ENCODE measurements at regions not wholly inside any gene's neighbourhood (a gene's known extent, or its start where the extent isn't known, plus 50 kb on each side); places are given as distances from the start of the nearest gene placed in this dataset.
"Not testable (repeated sequence)": the region's sequence is repeated elsewhere in the genome, so short reads cannot be mapped to it uniquely, and the experiment has no call there.

DNA sequence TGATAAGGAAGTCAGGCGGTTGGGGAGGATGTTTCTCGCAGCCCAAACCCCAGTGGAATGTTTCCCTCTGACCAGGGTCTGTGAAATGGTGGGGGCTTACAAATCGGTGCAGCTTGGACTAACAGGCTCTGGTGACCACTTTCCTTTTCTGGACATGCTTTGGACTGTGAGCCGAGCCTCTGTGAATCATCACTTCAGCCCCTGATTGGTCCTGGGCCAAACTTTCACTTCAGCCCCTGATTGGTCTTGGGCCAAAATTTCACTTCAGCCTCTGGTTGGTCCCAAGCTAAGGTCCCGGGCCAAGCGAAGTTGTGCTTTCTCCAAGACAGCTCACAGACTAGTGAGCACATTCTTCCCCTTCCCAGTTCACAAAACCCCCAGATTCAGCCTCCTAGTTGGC is 223.7 kb upstream of the ANKRD20A1 start:
- H3K4me1 ChIP-seq (ENCODE audit: control insufficient read depth, insufficient read depth, low read length); H3K4me3 ChIP-seq (ENCODE audit: low read depth in 2 of 2, low read length in 2 of 2); DNase-seq (ENCODE audit: low read depth, low spot score); H3K27me3 ChIP-seq (ENCODE audit: control insufficient read depth, insufficient read depth, low read length); intact Hi-C loops (cut with micrococcal nuclease; ENCODE audit: unreplicated experiment); H3K9me3 ChIP-seq (ENCODE audit: control insufficient read depth, insufficient read depth, low read depth, low read length); BruUV-seq (replicated peaks); H3K27ac ChIP-seq (ENCODE audit: low read length); POLR2A ChIA-PET; in situ Hi-C loops (cut with HindIII; ENCODE audit: low pct_unique_long_range_greater_than_20kb, low sequenced_read_pairs); H3K36me3 ChIP-seq (ENCODE audit: control insufficient read depth, insufficient read depth, low read length); ATAC-seq; CTCF ChIA-PET: not testable (repeated sequence)

DNA sequence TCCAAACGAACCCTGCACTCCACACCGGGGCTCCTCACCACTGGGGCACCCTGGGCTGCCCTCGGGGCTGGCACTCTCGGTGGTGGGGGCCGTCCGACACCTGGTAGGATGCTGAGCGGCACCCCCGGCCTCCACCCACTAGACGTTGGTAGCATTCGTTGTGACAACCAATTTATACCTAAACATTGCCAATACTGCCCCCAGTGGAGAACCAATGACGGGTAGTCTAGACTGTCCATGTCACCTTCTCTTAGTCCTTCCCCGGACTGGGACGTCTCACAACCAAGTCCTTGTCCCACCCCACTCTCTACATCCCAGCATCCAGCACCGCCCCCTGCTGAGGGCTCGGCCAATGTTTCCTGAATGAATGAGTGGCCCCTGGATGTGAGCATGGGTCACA is 246.8 kb upstream of the ANKRD20A1 start:
- intact Hi-C loops (cut with micrococcal nuclease; ENCODE audit: unreplicated experiment); in situ Hi-C loops (cut with HindIII; ENCODE audit: low pct_unique_long_range_greater_than_20kb, low sequenced_read_pairs); H3K36me3 ChIP-seq (ENCODE audit: control insufficient read depth, insufficient read depth, low read length); H3K27me3 ChIP-seq (ENCODE audit: control insufficient read depth, insufficient read depth, low read length); H3K4me3 ChIP-seq (ENCODE audit: low read depth in 2 of 2, low read length in 2 of 2); H3K27ac ChIP-seq (ENCODE audit: low read length); H3K4me1 ChIP-seq (ENCODE audit: control insufficient read depth, insufficient read depth, low read length); DNase-seq (ENCODE audit: low read depth, low spot score); CTCF ChIA-PET; POLR2A ChIA-PET; H3K9me3 ChIP-seq (ENCODE audit: control insufficient read depth, insufficient read depth, low read depth, low read length); BruUV-seq (replicated peaks): not testable (repeated sequence)
- ATAC-seq, result peak; percentile 75; the same call in 1 of the 2 replicates

DNA sequence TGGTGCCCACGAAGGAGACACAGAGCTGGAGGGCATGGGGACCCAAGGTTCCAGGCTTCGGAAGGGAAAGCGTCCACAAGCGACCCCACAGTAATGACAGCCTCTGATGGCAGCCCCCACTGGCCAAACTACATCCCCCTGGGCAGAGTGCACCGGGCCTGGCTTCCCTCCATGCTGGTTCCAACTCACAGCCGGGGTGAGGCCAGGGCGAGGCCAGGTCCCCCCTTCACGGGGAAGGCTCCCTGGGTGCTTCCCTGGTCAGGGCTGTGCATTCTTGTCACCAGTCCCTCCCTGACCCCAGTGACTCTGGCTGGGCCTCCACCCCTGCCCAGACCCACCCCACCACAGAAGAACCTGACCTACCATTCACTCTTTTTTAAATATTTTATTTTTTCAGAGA is 248.9 kb upstream of the ANKRD20A1 start:
- H3K36me3 ChIP-seq (ENCODE audit: control insufficient read depth, insufficient read depth, low read length); POLR2A ChIA-PET: not testable (repeated sequence)

DNA sequence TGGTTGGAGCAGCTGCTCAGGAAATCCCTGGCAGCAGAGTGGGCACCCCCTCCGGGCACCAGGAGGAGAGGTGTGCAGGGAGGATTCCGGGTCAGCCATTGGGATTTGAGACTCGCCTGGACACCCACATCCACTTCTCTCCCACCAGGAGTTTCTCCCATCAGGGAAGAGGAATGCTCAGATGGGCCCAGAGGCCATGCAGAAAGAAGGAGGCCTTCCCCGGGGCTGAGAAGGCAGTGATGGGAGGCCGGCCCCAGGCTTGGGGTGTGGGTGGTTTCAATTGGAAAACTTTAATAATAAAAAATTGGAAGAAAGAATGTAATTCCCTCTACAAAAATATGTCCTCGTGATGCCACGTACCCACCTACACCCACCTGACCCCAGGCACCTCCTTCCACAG is 249.3 kb upstream of the ANKRD20A1 start:
- BruUV-seq (replicated peaks); DNase-seq (ENCODE audit: low read depth, low spot score); H3K9me3 ChIP-seq (ENCODE audit: control insufficient read depth, insufficient read depth, low read depth, low read length); H3K27me3 ChIP-seq (ENCODE audit: control insufficient read depth, insufficient read depth, low read length); ATAC-seq; H3K4me1 ChIP-seq (ENCODE audit: control insufficient read depth, insufficient read depth, low read length); H3K36me3 ChIP-seq (ENCODE audit: control insufficient read depth, insufficient read depth, low read length); H3K27ac ChIP-seq (ENCODE audit: low read length); H3K4me3 ChIP-seq (ENCODE audit: low read depth in 2 of 2, low read length in 2 of 2); CTCF ChIA-PET; in situ Hi-C loops (cut with HindIII; ENCODE audit: low pct_unique_long_range_greater_than_20kb, low sequenced_read_pairs); POLR2A ChIA-PET; intact Hi-C loops (cut with micrococcal nuclease; ENCODE audit: unreplicated experiment): not testable (repeated sequence)

More for the DNA sequence above, 248.9 kb upstream of the ANKRD20A1 start:
- H3K27ac ChIP-seq (ENCODE audit: low read length); ATAC-seq; H3K9me3 ChIP-seq (ENCODE audit: control insufficient read depth, insufficient read depth, low read depth, low read length); DNase-seq (ENCODE audit: low read depth, low spot score); CTCF ChIA-PET; intact Hi-C loops (cut with micrococcal nuclease; ENCODE audit: unreplicated experiment); in situ Hi-C loops (cut with HindIII; ENCODE audit: low pct_unique_long_range_greater_than_20kb, low sequenced_read_pairs); H3K4me1 ChIP-seq (ENCODE audit: control insufficient read depth, insufficient read depth, low read length); H3K27me3 ChIP-seq (ENCODE audit: control insufficient read depth, insufficient read depth, low read length); H3K4me3 ChIP-seq (ENCODE audit: low read depth in 2 of 2, low read length in 2 of 2); BruUV-seq (replicated peaks): not testable (repeated sequence)

DNA sequence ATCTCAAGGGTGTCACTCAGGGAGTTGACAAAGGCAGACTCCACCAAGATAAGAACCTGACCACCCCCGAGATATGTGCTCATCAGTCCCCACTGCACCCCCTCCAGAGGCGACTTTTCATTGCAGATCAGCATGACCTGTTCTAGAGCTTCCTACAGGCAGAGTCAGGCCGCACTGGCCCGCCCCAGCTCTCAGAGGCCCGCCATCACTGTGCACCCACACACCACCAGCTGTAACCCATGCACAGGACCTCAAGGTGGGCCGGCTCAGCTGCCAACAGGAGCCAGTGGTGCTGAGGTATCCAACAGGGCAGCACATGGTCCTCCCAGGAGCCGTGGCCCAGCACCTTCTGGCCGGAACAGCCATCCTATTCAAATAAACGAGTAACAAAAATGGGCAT is 253.6 kb upstream of the ANKRD20A1 start:
- BruUV-seq (replicated peaks); DNase-seq (ENCODE audit: low read depth, low spot score); POLR2A ChIA-PET; H3K27me3 ChIP-seq (ENCODE audit: control insufficient read depth, insufficient read depth, low read length); H3K9me3 ChIP-seq (ENCODE audit: control insufficient read depth, insufficient read depth, low read depth, low read length); in situ Hi-C loops (cut with HindIII; ENCODE audit: low pct_unique_long_range_greater_than_20kb, low sequenced_read_pairs); H3K4me1 ChIP-seq (ENCODE audit: control insufficient read depth, insufficient read depth, low read length); intact Hi-C loops (cut with micrococcal nuclease; ENCODE audit: unreplicated experiment); H3K36me3 ChIP-seq (ENCODE audit: control insufficient read depth, insufficient read depth, low read length); H3K4me3 ChIP-seq (ENCODE audit: low read depth in 2 of 2, low read length in 2 of 2); H3K27ac ChIP-seq (ENCODE audit: low read length); CTCF ChIA-PET; ATAC-seq: not testable (repeated sequence)

DNA sequence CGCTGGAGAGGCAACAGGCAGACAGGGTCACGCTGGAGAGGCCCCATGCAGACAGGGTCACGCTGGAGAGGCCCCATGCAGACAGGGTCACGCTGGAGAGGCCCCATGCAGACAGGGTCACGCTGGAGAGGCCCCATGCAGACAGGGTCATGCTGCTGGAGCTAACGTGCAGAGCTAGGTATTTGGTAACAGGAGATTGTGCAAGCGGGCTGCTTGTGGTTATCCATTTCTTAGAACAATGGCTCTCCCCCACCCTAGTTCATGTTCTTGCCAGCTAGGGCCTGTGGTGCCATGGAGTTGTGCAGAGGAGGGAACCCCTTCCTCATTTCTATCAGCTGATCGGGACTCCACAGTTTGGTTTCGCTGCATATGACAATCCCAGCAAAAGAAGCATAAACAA is 255.1 kb upstream of the ANKRD20A1 start:
- CTCF ChIA-PET, ATAC-seq: not testable (repeated sequence)

DNA sequence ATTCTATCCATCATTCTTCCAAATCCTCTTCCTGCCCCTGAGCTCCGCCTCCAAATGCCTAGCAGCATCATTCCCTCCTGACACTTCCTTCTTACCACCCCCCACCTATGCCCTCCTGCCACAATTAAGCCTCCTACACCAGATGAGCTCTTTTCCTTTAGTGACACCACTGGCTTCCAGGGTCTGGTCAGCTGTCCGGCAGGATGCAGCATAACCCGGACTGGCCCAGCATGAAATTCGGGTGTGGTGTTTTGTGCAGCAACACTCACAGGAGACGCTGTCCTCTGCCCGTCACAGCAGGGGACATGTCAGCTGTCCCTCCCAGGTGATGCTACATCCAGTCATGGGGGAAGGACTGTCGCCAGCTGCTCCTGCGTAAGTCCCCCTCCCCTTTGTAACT is 266.3 kb upstream of the ANKRD20A1 start:
- H3K27me3 ChIP-seq (ENCODE audit: control insufficient read depth, insufficient read depth, low read length); POLR2A ChIA-PET; H3K36me3 ChIP-seq (ENCODE audit: control insufficient read depth, insufficient read depth, low read length); intact Hi-C loops (cut with micrococcal nuclease; ENCODE audit: unreplicated experiment); DNase-seq (ENCODE audit: low read depth, low spot score); ATAC-seq; CTCF ChIA-PET; BruUV-seq (replicated peaks); H3K27ac ChIP-seq (ENCODE audit: low read length); H3K4me1 ChIP-seq (ENCODE audit: control insufficient read depth, insufficient read depth, low read length); in situ Hi-C loops (cut with HindIII; ENCODE audit: low pct_unique_long_range_greater_than_20kb, low sequenced_read_pairs); H3K9me3 ChIP-seq (ENCODE audit: control insufficient read depth, insufficient read depth, low read depth, low read length); H3K4me3 ChIP-seq (ENCODE audit: low read depth in 2 of 2, low read length in 2 of 2): not testable (repeated sequence)

More for the DNA sequence above, 255.1 kb upstream of the ANKRD20A1 start:
- in situ Hi-C loops (cut with HindIII; ENCODE audit: low pct_unique_long_range_greater_than_20kb, low sequenced_read_pairs); BruUV-seq (replicated peaks); H3K27me3 ChIP-seq (ENCODE audit: control insufficient read depth, insufficient read depth, low read length); H3K4me3 ChIP-seq (ENCODE audit: low read depth in 2 of 2, low read length in 2 of 2); H3K36me3 ChIP-seq (ENCODE audit: control insufficient read depth, insufficient read depth, low read length); intact Hi-C loops (cut with micrococcal nuclease; ENCODE audit: unreplicated experiment); POLR2A ChIA-PET; H3K4me1 ChIP-seq (ENCODE audit: control insufficient read depth, insufficient read depth, low read length); H3K9me3 ChIP-seq (ENCODE audit: control insufficient read depth, insufficient read depth, low read depth, low read length); H3K27ac ChIP-seq (ENCODE audit: low read length); DNase-seq (ENCODE audit: low read depth, low spot score): not testable (repeated sequence)

DNA sequence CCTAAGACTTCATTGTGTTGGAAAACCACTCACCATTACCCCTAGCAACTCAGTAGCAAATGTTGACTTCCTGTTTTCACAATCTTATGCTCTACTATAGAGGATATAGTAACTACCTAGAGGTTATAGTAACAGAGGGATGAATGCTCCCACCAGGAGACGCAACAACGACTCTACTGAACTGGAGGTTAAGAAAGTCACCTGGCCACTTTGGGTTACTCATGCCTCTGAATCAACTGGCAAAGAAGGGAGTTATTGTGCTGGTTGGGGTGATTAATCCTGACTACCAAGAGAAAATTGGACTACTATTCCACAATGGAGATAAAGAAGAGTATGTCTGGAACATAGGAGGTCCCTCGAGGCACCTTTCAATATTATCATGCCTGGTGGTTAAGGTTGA is 302.9 kb upstream of the ANKRD20A1 start:
- intact Hi-C loops (cut with micrococcal nuclease; ENCODE audit: unreplicated experiment), result not testable (repeated sequence)

More for the DNA sequence above, 302.9 kb upstream of the ANKRD20A1 start:
- CTCF ChIA-PET; H3K27me3 ChIP-seq (ENCODE audit: control insufficient read depth, insufficient read depth, low read length); H3K4me1 ChIP-seq (ENCODE audit: control insufficient read depth, insufficient read depth, low read length); ATAC-seq; H3K36me3 ChIP-seq (ENCODE audit: control insufficient read depth, insufficient read depth, low read length); H3K4me3 ChIP-seq (ENCODE audit: low read depth in 2 of 2, low read length in 2 of 2); BruUV-seq (replicated peaks); H3K9me3 ChIP-seq (ENCODE audit: control insufficient read depth, insufficient read depth, low read depth, low read length); H3K27ac ChIP-seq (ENCODE audit: low read length); POLR2A ChIA-PET; DNase-seq (ENCODE audit: low read depth, low spot score); in situ Hi-C loops (cut with HindIII; ENCODE audit: low pct_unique_long_range_greater_than_20kb, low sequenced_read_pairs): not testable (repeated sequence)

Measured in Panc1 (cell line).